Skin of body (tissue), 1 donor: ENCODE measurements at regions not wholly inside any gene's neighbourhood (a gene's known extent, or its start where the extent isn't known, plus 50 kb on each side); places are given as distances from the start of the nearest gene placed in this dataset.
A peak's percentile ranks its signal among the peaks of the same experiment; 100 is the strongest.

Source experiments
- DNase-seq: peaks from one replicate; lab custom pipeline; 2025; lab: John Stamatoyannopoulos, UW

GRCh38 chr14:82126006-82126405 lies 592.4 kb upstream of the SEL1L start:
- DNase-seq, result no peak

GRCh38 chr14:82134411-82134810 lies 600.8 kb upstream of the SEL1L start:
- no peak for DNase-seq

- DNase-seq, result no peak
Observed at GRCh38 chr14:82138431-82138830, 604.8 kb upstream of the SEL1L start.

GRCh38 chr14:82146846-82147245 lies 613.2 kb upstream of the SEL1L start:
- DNase-seq, result no peak

- no peak for DNase-seq
Observed at GRCh38 chr14:82153689-82154088, 620.0 kb upstream of the SEL1L start.

- no peak for DNase-seq
Observed at GRCh38 chr14:82159624-82160023, 626.0 kb upstream of the SEL1L start.

GRCh38 chr14:82180139-82180538 lies 646.5 kb upstream of the SEL1L start:
- DNase-seq, result no peak

GRCh38 chr14:82182646-82183045 lies 649.0 kb upstream of the SEL1L start:
- no peak for DNase-seq

- DNase-seq, result no peak
Observed at GRCh38 chr14:82190742-82191141, 657.1 kb upstream of the SEL1L start.

- DNase-seq, result no peak
Observed at GRCh38 chr14:82192387-82192786, 658.7 kb upstream of the SEL1L start.

GRCh38 chr14:82223276-82223675 lies 689.6 kb upstream of the SEL1L start:
- DNase-seq, result no peak

- DNase-seq, result no peak
Observed at GRCh38 chr14:82224610-82225009, 691.0 kb upstream of the SEL1L start.

GRCh38 chr14:82230748-82231147 lies 697.1 kb upstream of the SEL1L start:
- DNase-seq, result no peak

- no peak for DNase-seq
Observed at GRCh38 chr14:82238649-82239048, 705.0 kb upstream of the SEL1L start.

- no peak for DNase-seq
Observed at GRCh38 chr14:82239223-82239622, 705.6 kb upstream of the SEL1L start.

- DNase-seq, result peak; percentile 17
Observed at GRCh38 chr14:82244791-82245190, 711.1 kb upstream of the SEL1L start.

- no peak for DNase-seq
Observed at GRCh38 chr14:82251494-82251893, 717.8 kb upstream of the SEL1L start.

GRCh38 chr14:82270286-82270685 lies 736.6 kb upstream of the SEL1L start:
- no peak for DNase-seq

- DNase-seq, result no peak
Observed at GRCh38 chr14:82298811-82299210, 765.2 kb upstream of the SEL1L start.

GRCh38 chr14:82309199-82309598 lies 775.5 kb upstream of the SEL1L start:
- no peak for DNase-seq

- DNase-seq, result peak; percentile 21
Observed at GRCh38 chr14:82313889-82314288, 780.2 kb upstream of the SEL1L start.

GRCh38 chr14:82328442-82328841 lies 794.8 kb upstream of the SEL1L start:
- no peak for DNase-seq

GRCh38 chr14:82341261-82341810 lies 807.7 kb upstream of the SEL1L start:
- DNase-seq, result peak; percentile 7

- no peak for DNase-seq
Observed at GRCh38 chr14:82342596-82342995, 808.9 kb upstream of the SEL1L start.
